Cardiac muscle cell (in vitro differentiated cells and primary cell): ENCODE measurements at regions not wholly inside any gene's neighbourhood (a gene's known extent, or its start where the extent isn't known, plus 50 kb on each side); places are given as distances from the start of the nearest gene placed in this dataset.

Experiments used
- DNase-seq, 2 donors: peaks; one replicate each; pipeline versions ENCODE4 v3.0.0 to v3.0.0-alpha.2; 2010 to 2017; ENCODE audit warnings: low read depth in 1 of 2, low spot score in 1 of 2
- H3K27ac ChIP-seq: fragments of 200-600 bp; sonication (generic); 2 replicates; pipeline ENCODE4 v1.5.1; 2016
- H3K27me3 ChIP-seq: fragments of 200-600 bp; sonication (generic); 2 replicates; pipeline ENCODE4 v1.6.0; 2016; ENCODE audit warnings: control low read depth
- H3K36me3 ChIP-seq: fragments of 200-600 bp; sonication (generic); 2 replicates; pipeline ENCODE4 v1.5.1; 2016; ENCODE audit warnings: control low read depth
- H3K4me1 ChIP-seq: fragments of 200-600 bp; sonication (generic); 2 replicates; pipeline ENCODE4 v1.8.1; 2017; ENCODE audit warnings: low read depth, mild to moderate bottlenecking, mixed run types
- H3K4me3 ChIP-seq: fragments of 200-600 bp; sonication (generic); 2 replicates; pipeline ENCODE4 v1.5.1; 2016; ENCODE audit warnings: mild to moderate bottlenecking
- H3K9me3 ChIP-seq: fragments of 200-600 bp; sonication (generic); 2 replicates; pipeline ENCODE4 v1.5.1; 2017; ENCODE audit warnings: low read depth, mild to moderate bottlenecking, control low read depth
- CTCF ChIP-seq: IDR thresholded peaks from 2 replicates; pipeline ENCODE4 v1.5.1; 2012; ENCODE audit warnings: low read depth, mild to moderate bottlenecking, low read length

GRCh38 chr6:134729561-134729960 is 220.3 kb downstream of the ALDH8A1 start:
- H3K36me3 ChIP-seq = no peaks in the 10 kb centered on the region
- no peak overlapping the region for H3K4me3 ChIP-seq
- H3K4me1 ChIP-seq = no peaks in the 10 kb centered on the region
- H3K9me3 ChIP-seq = no peaks in the 10 kb centered on the region
- no peak for TF ChIP-seq CTCF
- DNase-seq = peak in 1 of 2 donors; percentile 45
- no peak overlapping the region for H3K27ac ChIP-seq
- H3K27me3 ChIP-seq = no peaks in the 10 kb centered on the region

DNA sequence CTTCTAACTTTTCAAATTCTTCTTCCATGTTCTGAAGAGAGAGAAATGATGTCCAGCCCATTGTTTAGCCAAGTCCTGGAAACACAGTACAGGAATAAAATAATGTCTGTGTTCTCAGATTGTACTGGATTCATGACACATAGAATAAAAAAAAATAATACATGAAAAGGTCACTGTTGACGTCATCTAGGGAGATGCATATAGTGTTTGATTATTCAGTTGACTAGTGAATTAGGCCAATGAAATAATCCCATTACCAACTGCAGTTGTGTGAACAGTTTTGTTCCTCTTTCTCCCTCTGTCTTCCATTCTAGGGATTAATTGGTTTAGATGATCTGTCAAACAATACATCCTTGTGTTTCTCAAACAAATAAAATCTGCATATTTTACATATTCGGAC is 222.8 kb downstream of the ALDH8A1 start:
- no peak overlapping the region for H3K4me3 ChIP-seq
- H3K4me1 ChIP-seq = no peaks in the 10 kb centered on the region
- no peaks in the 10 kb centered on the region for H3K9me3 ChIP-seq
- no peaks in the 10 kb centered on the region for H3K27me3 ChIP-seq
- no peak for TF ChIP-seq CTCF
- DNase-seq = no peak
- no peak overlapping the region for H3K27ac ChIP-seq
- H3K36me3 ChIP-seq = no peaks in the 10 kb centered on the region

- DNase-seq = no peak
- Histone ChIP-seq H3K4me1 (peaks cover 4% of the 10 kb centered on the region), H3K27ac (no peak overlapping the region), H3K27me3 (no peaks in the 10 kb centered on the region), H3K4me3 (no peak overlapping the region), H3K9me3 (no peaks in the 10 kb centered on the region), H3K36me3 (no peaks in the 10 kb centered on the region)
- no peak for TF ChIP-seq CTCF
Observed at GRCh38 chr6:134725590-134725989, 224.3 kb downstream of the ALDH8A1 start.

- H3K27ac ChIP-seq = no peak overlapping the region
- peaks cover 12% of the 10 kb centered on the region for H3K4me1 ChIP-seq
- H3K9me3 ChIP-seq = no peaks in the 10 kb centered on the region
- DNase-seq = no peak
- no peak overlapping the region for H3K4me3 ChIP-seq
- H3K36me3 ChIP-seq = no peaks in the 10 kb centered on the region
- no peaks in the 10 kb centered on the region for H3K27me3 ChIP-seq
- no peak for TF ChIP-seq CTCF
Observed at GRCh38 chr6:134724771-134725340, 225.0 kb downstream of the ALDH8A1 start.

DNA sequence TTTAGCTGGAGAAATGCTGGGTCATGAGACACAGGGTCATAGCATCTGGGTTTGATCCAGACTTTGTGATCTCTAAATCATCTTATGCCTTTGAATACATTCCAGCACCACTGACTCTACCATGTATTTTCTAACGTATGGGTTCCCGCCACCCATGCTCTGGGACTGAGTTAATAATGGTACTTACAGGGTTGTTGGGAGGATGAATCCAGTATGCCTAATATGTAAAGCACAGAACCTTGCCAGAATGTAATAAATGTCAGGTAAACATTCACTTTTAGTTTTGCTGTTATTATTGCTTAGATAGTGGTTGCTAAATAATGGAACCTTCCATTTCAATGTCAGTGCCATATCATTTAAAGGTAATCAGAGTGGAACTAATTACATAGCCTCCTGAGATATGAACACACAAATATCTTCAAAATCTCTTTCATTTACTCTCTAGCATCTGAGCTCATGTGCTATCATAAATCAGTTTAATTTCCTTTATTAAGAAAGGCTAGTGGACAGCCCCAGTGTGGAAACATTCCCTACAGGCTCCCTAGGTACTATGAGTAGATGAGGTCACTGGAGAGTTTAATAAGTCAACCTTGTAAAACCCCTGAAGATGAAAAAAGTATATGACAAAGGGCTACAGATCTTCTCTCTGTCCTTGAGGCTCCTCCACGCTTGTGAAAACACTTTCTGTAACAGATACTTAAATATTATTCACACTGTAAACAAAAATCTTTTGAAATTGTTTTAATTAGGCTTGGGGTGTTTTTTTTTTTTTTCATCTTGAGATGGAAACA is 226.6 kb downstream of the ALDH8A1 start:
- peaks cover 18% of the 10 kb centered on the region for H3K4me1 ChIP-seq
- no peak overlapping the region for H3K4me3 ChIP-seq
- H3K27ac ChIP-seq = no peak overlapping the region
- H3K9me3 ChIP-seq = no peaks in the 10 kb centered on the region
- H3K27me3 ChIP-seq = no peaks in the 10 kb centered on the region
- DNase-seq = no peak
- no peak for TF ChIP-seq CTCF
- no peaks in the 10 kb centered on the region for H3K36me3 ChIP-seq
